B cell (primary cell): ENCODE measurements at regions not wholly inside any gene's neighbourhood (a gene's known extent, or its start where the extent isn't known, plus 50 kb on each side); places are given as distances from the start of the nearest gene placed in this dataset.

Experiments used
- ATAC-seq: fragments of 200-7000 bp; cut with Tn5 transposase; one replicate; pipeline ENCODE4 v1.10.0; 2021; ENCODE audit warnings: low read depth, mild to moderate bottlenecking, moderate number of reproducible peaks, moderate library complexity
- CTCF ChIA-PET: fragments of 350-600 bp; sonication (Branson Sonifier 250); formaldehyde crosslinking; loops from one replicate; lab custom pipeline; 2021; ENCODE audit warnings: antibody characterized with exemption, inconsistent platforms; lab: Charles Lee
- POLR2A ChIA-PET: fragments of 350-600 bp; sonication (Branson Sonifier 250); formaldehyde crosslinking; loops from one replicate; lab custom pipeline; 2021; ENCODE audit warnings: antibody characterized with exemption; lab: Charles Lee
- DNase-seq: peaks from one replicate; pipeline ENCODE4 v3.0.0; 2013
- H2AFZ ChIP-seq: 2 replicates; pipeline ENCODE4 v1.6.1; 2012; ENCODE audit warnings: mild to moderate bottlenecking, low read depth, low read length; ENCODE audit not compliant: insufficient read depth, poor library complexity, severe bottlenecking
- H3K27ac ChIP-seq, 2 donors: 1 replicate in 1 of 2; 2 replicates in 1 of 2; pipeline ENCODE4 v1.5.1; 2012 to 2013; ENCODE audit warnings: low read length in 2 of 2, mild to moderate bottlenecking in 2 of 2, moderate library complexity in 1 of 2
- H3K27me3 ChIP-seq, 4 experiments: fragments of 200-600 bp in 1 of 4; sonication (generic) in 1 of 4; replicated peaks in 1 of 4; 1 replicate in 2 of 4; 2 replicates in 2 of 4; pipeline versions ENCODE4 v1.6.1 to v1.7.0; 2013 to 2016; ENCODE audit warnings: low read length in 3 of 4, mild to moderate bottlenecking in 2 of 4, mixed read lengths in 1 of 4, moderate library complexity in 1 of 4; ENCODE audit not compliant: insufficient read depth in 4 of 4, control insufficient read depth in 3 of 4; ENCODE audit errors: control extremely low read depth in 1 of 4
- H3K36me3 ChIP-seq, 2 experiments: replicated peaks in 1 of 2; 1 replicate in 1 of 2; 2 replicates in 1 of 2; pipeline versions ENCODE4 v1.6.1 to v1.7.1; 2013; ENCODE audit warnings: low read length in 1 of 2; ENCODE audit not compliant: insufficient read depth in 2 of 2, control insufficient read depth in 1 of 2; ENCODE audit errors: control extremely low read depth in 1 of 2, extremely low read depth in 1 of 2
- H3K4me1 ChIP-seq, 2 donors: fragments of 200-600 bp in 1 of 2; sonication (generic) in 1 of 2; 1 replicate in 1 of 2; 2 replicates in 1 of 2; pipeline versions ENCODE4 v1.5.1 to v1.6.1; 2013 to 2017; ENCODE audit warnings: low read length in 2 of 2; ENCODE audit not compliant: control insufficient read depth in 2 of 2, insufficient read depth in 2 of 2
- H3K4me2 ChIP-seq: replicated peaks from 2 replicates; pipeline ENCODE3; 2012; ENCODE audit warnings: mild to moderate bottlenecking, low read depth, low read length; ENCODE audit not compliant: poor library complexity, severe bottlenecking
- H3K4me3 ChIP-seq, 5 experiments: fragments of 200-600 bp in 1 of 5; sonication (generic) in 1 of 5; 1 replicate in 3 of 5; 2 replicates in 2 of 5; pipeline versions ENCODE4 v1.5.1 to v1.7.0; 2011 to 2016; ENCODE audit warnings: low read length in 4 of 5, mild to moderate bottlenecking in 4 of 5, low read depth in 2 of 5, control low read depth in 1 of 5, moderate library complexity in 1 of 5; ENCODE audit not compliant: insufficient read depth in 1 of 5; ENCODE audit errors: control extremely low read depth in 1 of 5, extremely low read depth in 1 of 5
- H3K79me2 ChIP-seq: fragments of 200-600 bp; sonication (generic); one replicate; pipeline ENCODE4 v1.6.0; 2016; ENCODE audit warnings: low read length; ENCODE audit not compliant: control insufficient read depth, insufficient read depth
- H3K9ac ChIP-seq: fragments of 200-600 bp; sonication (generic); 2 replicates; pipeline ENCODE4 v1.6.1; 2017; ENCODE audit warnings: mild to moderate bottlenecking, low read length, moderate library complexity
- H3K9me3 ChIP-seq, 3 donors: one replicate each; pipeline versions ENCODE4 v1.6.1 to v1.7.1; 2013; ENCODE audit warnings: low read length in 2 of 3; ENCODE audit not compliant: control insufficient read depth in 2 of 3, insufficient read depth in 1 of 3; ENCODE audit errors: control extremely low read depth in 1 of 3
- H4K20me1 ChIP-seq: 2 replicates; pipeline ENCODE4 v1.6.0; 2012; ENCODE audit warnings: mild to moderate bottlenecking, low read length; ENCODE audit not compliant: insufficient read depth, control insufficient read depth, poor library complexity, severe bottlenecking
- H3K27ac Mint-ChIP-seq: one replicate; pipeline ENCODE4 v1.8.0; 2021; ENCODE audit warnings: mixed read lengths
- H3K27me3 Mint-ChIP-seq: one replicate; pipeline ENCODE4 v1.8.0; 2021; ENCODE audit warnings: mixed read lengths
- H3K4me1 Mint-ChIP-seq: one replicate; pipeline ENCODE4 v1.8.0; 2021; ENCODE audit warnings: mixed read lengths
- H3K4me3 Mint-ChIP-seq: one replicate; pipeline ENCODE4 v1.8.0; 2021; ENCODE audit warnings: mixed read lengths
- H3K9me3 Mint-ChIP-seq: one replicate; pipeline ENCODE4 v1.8.0; 2022; ENCODE audit warnings: mixed read lengths; ENCODE audit not compliant: insufficient read depth
- EZH2 ChIP-seq: IDR thresholded peaks from 2 replicates; pipeline ENCODE4 v1.6.1; 2012; ENCODE audit warnings: borderline replicate concordance, low read depth, mild to moderate bottlenecking, moderate library complexity, low read length; ENCODE audit not compliant: insufficient read depth, poor library complexity, severe bottlenecking
- WGBS: methylation state at CpG from one replicate; pipeline ENCODE4 v1.1.5; 2013; ENCODE audit warnings: missing lambda C conversion rate; ENCODE audit not compliant: insufficient coverage; 5-methylcytosine and 5-hydroxymethylcytosine counted together
- intact Hi-C: fragments of 100-400 bp; cut with micrococcal nuclease; formaldehyde crosslinking; loops from one replicate; pipeline ENCODE4 v1.10.0; 2022
- TF ChIP-seq, protein P1 (sequence below): fragments of 200-600 bp; IDR thresholded peaks from one replicate; pipeline ENCODE4 v1.8.0; 2022; ENCODE audit warnings: antibody characterized with exemption, mild to moderate bottlenecking

DNA sequence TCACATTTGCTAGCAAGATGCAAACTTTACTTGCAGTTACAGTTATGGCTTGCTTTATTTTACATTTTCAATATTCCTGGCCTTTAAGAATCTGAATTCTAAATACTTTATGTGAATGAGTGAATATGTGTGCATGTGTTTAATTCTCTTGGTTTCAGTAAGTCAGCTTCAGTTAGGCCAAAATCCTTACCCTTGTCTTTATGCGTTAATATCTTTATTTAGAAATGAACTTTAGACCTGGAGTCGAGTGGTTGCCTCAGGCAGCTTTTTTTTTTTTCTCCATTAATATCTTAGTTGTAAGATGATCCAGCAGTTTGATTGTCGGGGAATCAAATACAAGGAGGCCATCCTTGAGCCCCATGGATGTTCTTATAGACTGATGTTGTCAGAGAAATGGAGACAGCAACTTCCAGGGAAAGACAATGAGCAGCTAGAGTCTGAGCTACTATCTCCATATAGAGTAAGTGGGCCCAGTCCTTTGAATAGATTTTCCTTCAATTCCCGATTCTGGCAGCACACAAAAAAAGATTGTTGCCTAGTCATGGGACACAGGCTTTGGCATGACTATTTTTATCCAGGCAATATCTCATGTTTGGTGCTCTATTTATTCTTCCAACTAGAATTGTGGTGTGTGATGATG, 398.0 kb downstream of the DHX35 start:
- no peak overlapping the region for H3K27ac ChIP-seq
- no peaks in the 10 kb centered on the region for H3K9me3 Mint-ChIP-seq
- no peak overlapping the region for H3K4me3 Mint-ChIP-seq
- no peaks in the 10 kb centered on the region for H3K27me3 ChIP-seq
- no peaks in the 10 kb centered on the region for H4K20me1 ChIP-seq
- no peaks in the 10 kb centered on the region for H3K79me2 ChIP-seq
- H3K27ac Mint-ChIP-seq = no peak overlapping the region
- peaks cover 0 to 10% of the 10 kb centered on the region in 2 donors for H3K4me1 ChIP-seq
- intact Hi-C loops = no loop called here
- H3K4me2 ChIP-seq = no peak overlapping the region
- no peak overlapping the region for H3K9ac ChIP-seq
- ChIA-PET CTCF (interaction anchor here (0.9 kb wide), 1 partner anchor 9 kb away, joined by 3 read pairs; no protein-coding TSS in a partner anchor), POLR2A (no interaction called here)
- TF ChIP-seq, protein P1, sequence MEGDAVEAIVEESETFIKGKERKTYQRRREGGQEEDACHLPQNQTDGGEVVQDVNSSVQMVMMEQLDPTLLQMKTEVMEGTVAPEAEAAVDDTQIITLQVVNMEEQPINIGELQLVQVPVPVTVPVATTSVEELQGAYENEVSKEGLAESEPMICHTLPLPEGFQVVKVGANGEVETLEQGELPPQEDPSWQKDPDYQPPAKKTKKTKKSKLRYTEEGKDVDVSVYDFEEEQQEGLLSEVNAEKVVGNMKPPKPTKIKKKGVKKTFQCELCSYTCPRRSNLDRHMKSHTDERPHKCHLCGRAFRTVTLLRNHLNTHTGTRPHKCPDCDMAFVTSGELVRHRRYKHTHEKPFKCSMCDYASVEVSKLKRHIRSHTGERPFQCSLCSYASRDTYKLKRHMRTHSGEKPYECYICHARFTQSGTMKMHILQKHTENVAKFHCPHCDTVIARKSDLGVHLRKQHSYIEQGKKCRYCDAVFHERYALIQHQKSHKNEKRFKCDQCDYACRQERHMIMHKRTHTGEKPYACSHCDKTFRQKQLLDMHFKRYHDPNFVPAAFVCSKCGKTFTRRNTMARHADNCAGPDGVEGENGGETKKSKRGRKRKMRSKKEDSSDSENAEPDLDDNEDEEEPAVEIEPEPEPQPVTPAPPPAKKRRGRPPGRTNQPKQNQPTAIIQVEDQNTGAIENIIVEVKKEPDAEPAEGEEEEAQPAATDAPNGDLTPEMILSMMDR = no peak
- TF ChIP-seq EZH2 = no peak
- no CpG with 5 or more reads among the region's 4 CpGs for WGBS
- DNase-seq (no peak), ATAC-seq (no peak)
- no peaks in the 10 kb centered on the region for H3K36me3 ChIP-seq
- no peak overlapping the region for H2AFZ ChIP-seq
- H3K4me3 ChIP-seq = no peak overlapping the region
- no peaks in the 10 kb centered on the region for H3K27me3 Mint-ChIP-seq
- no peaks in the 10 kb centered on the region for H3K9me3 ChIP-seq
- peaks cover 20% of the 10 kb centered on the region for H3K4me1 Mint-ChIP-seq

DNA sequence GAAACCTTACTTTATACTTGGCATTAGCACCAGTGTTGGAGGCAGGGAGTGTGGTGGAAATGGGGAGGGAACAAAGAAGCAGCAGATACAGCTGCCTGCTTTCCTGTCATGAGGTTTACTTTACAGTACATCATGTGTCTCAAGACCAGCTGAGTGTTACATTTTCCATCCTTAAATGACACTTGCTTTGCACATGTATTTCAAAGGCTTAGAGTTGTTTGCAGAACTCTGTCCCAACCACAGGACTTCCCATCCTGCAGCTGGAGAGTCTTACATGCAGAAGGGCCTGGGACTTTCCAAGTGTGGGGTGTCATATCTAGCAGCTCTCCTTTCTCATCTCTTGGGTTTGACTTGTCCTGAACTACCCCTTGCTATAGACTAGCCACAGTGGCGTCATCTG, 395.9 kb downstream of the DHX35 start:
- Histone ChIP-seq H3K9ac (no peak overlapping the region), H3K79me2 (no peaks in the 10 kb centered on the region), H3K27ac (no peak overlapping the region), H3K9me3 (no peaks in the 10 kb centered on the region), H2AFZ (no peak overlapping the region), H3K27me3 (no peaks in the 10 kb centered on the region), H3K4me3 (no peak overlapping the region), H3K4me1 (peaks cover 0 to 10% of the 10 kb centered on the region in 2 donors), H3K36me3 (no peaks in the 10 kb centered on the region), H4K20me1 (no peaks in the 10 kb centered on the region), H3K4me2 (no peak overlapping the region)
- ATAC-seq (peak; percentile 24), DNase-seq (peak; percentile 11)
- no peak for TF ChIP-seq EZH2
- TF ChIP-seq, protein P1 = no peak
- Mint-ChIP-seq H3K4me1 (peaks cover 20% of the 10 kb centered on the region), H3K27ac (peak overlapping the region; percentile 5), H3K27me3 (peaks cover 6% of the 10 kb centered on the region), H3K4me3 (no peak overlapping the region), H3K9me3 (peaks cover 2% of the 10 kb centered on the region)
- ChIA-PET POLR2A (no interaction called here), CTCF (no interaction called here)
- intact Hi-C loops = no loop called here
- WGBS = 82% methylated on average over 1 of the region's 1 CpG
